ENCODE measurements at regions not wholly inside any gene's neighbourhood (a gene's known extent, or its start where the extent isn't known, plus 50 kb on each side); places are given as distances from the start of the nearest gene placed in this dataset.

- H3K4me3 ChIP-seq (ENCODE audit: low read depth, low read length), result no peak overlapping the region
- TF ChIP-seq CTCF (IDR thresholded peaks at IDR 0.05; ENCODE audit: low read depth, low read length), result no peak
Observed at GRCh38 chr14:42277840-42278239, 671.2 kb downstream of the LRFN5 start.

- H3K4me3 ChIP-seq (ENCODE audit: low read depth, low read length), result no peak overlapping the region
- no peak for TF ChIP-seq CTCF (IDR thresholded peaks at IDR 0.05; ENCODE audit: low read depth, low read length)
Observed at GRCh38 chr14:42269234-42269633, 662.6 kb downstream of the LRFN5 start.

GRCh38 chr14:42248131-42248530, 641.5 kb downstream of the LRFN5 start:
- H3K4me3 ChIP-seq (ENCODE audit: low read depth, low read length), result no peak overlapping the region
- no peak for TF ChIP-seq CTCF (IDR thresholded peaks at IDR 0.05; ENCODE audit: low read depth, low read length)

GRCh38 chr14:42241101-42241500, 634.4 kb downstream of the LRFN5 start:
- H3K4me3 ChIP-seq (ENCODE audit: low read depth, low read length), result no peak overlapping the region
- no peak for TF ChIP-seq CTCF (IDR thresholded peaks at IDR 0.05; ENCODE audit: low read depth, low read length)

GRCh38 chr14:42229976-42230375, 623.3 kb downstream of the LRFN5 start:
- TF ChIP-seq CTCF (IDR thresholded peaks at IDR 0.05; ENCODE audit: low read depth, low read length), result no peak
- H3K4me3 ChIP-seq (ENCODE audit: low read depth, low read length), result no peak overlapping the region

GRCh38 chr14:42229294-42229693, 622.6 kb downstream of the LRFN5 start:
- no peak for TF ChIP-seq CTCF (IDR thresholded peaks at IDR 0.05; ENCODE audit: low read depth, low read length)

GRCh38 chr14:42228611-42229010, 621.9 kb downstream of the LRFN5 start:
- no peak overlapping the region for H3K4me3 ChIP-seq (ENCODE audit: low read depth, low read length)
- no peak for TF ChIP-seq CTCF (IDR thresholded peaks at IDR 0.05; ENCODE audit: low read depth, low read length)

More at GRCh38 chr14:42229294-42229693, 622.6 kb downstream of the LRFN5 start:
- no peak overlapping the region for H3K4me3 ChIP-seq (ENCODE audit: low read depth, low read length)

All from WI38 (cell line).